ENCODE measurements at regions not wholly inside any gene's neighbourhood (a gene's known extent, or its start where the extent isn't known, plus 50 kb on each side); places are given as distances from the start of the nearest gene placed in this dataset.

DNA sequence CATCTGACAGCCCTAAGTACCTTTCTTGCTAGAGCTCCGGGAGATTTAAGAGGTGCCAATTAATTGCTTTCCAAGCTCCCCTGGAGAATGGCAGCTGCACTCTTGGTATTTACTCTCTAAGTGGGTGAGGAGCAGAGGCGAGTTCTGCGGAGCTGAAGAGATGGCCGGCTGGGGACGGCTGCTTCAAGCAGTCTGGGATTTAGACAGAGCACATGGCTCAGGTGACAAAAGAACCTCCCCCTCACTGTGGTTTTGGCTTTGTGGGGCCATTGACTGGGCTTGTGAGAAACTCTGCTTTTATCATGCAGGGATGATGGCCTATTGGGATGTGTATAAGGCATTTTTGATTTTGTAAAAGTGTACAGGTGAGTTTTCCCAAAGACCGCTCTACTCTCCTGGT, 239.3 kb upstream of the EEF2KMT start:
- Histone ChIP-seq H3K4me3 (ENCODE audit: low read length in 3 of 3) (no peak overlapping the region), H3K27ac (ENCODE audit: low read depth, low read length) (no peak overlapping the region), H3K9ac (ENCODE audit: low read depth in 1 of 3, low read length in 3 of 3) (no peak overlapping the region), H3K27me3 (ENCODE audit: control insufficient read depth in 3 of 3, insufficient read depth in 3 of 3, low read length in 3 of 3) (no peaks in the 10 kb centered on the region), H3K9me3 (ENCODE audit: control insufficient read depth in 3 of 3, low read length in 3 of 3) (no peaks in the 10 kb centered on the region), H3K36me3 (ENCODE audit: control insufficient read depth in 3 of 3, insufficient read depth in 3 of 3, low read length in 3 of 3) (no peaks in the 10 kb centered on the region), H3K4me1 (ENCODE audit: control insufficient read depth in 3 of 3, insufficient read depth in 3 of 3, low read length in 3 of 3) (no peaks in the 10 kb centered on the region)

DNA sequence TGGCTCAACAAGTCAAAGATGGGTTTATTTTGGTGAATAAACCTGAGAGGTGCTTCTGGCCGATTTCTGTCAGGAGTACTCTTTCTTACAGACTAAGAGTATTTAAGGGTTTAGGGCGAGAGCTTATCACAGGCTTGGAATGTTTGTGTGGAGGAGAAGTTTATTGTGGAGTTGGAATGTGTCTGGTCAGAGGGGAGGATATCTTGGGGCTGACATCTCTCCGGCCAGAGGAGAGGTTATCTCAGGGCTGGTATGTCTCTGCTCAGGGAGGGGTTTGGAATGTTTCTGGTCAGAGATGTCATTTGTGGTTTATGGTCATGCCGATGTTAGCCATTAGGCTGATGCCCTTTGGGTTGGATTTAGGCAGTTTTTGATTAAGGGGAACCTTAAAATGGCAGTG, 236.4 kb upstream of the EEF2KMT start:
- Histone ChIP-seq H3K27me3 (ENCODE audit: control insufficient read depth in 3 of 3, insufficient read depth in 3 of 3, low read length in 3 of 3) (no peaks in the 10 kb centered on the region), H3K27ac (ENCODE audit: low read depth, low read length) (no peak overlapping the region), H3K9me3 (ENCODE audit: control insufficient read depth in 3 of 3, low read length in 3 of 3) (no peaks in the 10 kb centered on the region), H3K4me3 (ENCODE audit: low read length in 3 of 3) (no peak overlapping the region), H3K9ac (ENCODE audit: low read depth in 1 of 3, low read length in 3 of 3) (no peak overlapping the region), H3K36me3 (ENCODE audit: control insufficient read depth in 3 of 3, insufficient read depth in 3 of 3, low read length in 3 of 3) (no peaks in the 10 kb centered on the region), H3K4me1 (ENCODE audit: control insufficient read depth in 3 of 3, insufficient read depth in 3 of 3, low read length in 3 of 3) (no peaks in the 10 kb centered on the region)

GRCh38 chr16:5333126-5333525, 235.5 kb upstream of the EEF2KMT start:
- H3K4me3 ChIP-seq (ENCODE audit: low read length in 3 of 3) = no peak overlapping the region
- no peak overlapping the region for H3K27ac ChIP-seq (ENCODE audit: low read depth, low read length)
- no peaks in the 10 kb centered on the region for H3K4me1 ChIP-seq (ENCODE audit: control insufficient read depth in 3 of 3, insufficient read depth in 3 of 3, low read length in 3 of 3)
- peaks cover 0 to 2% (median 0%) of the 10 kb centered on the region in 3 donors for H3K9me3 ChIP-seq (ENCODE audit: control insufficient read depth in 3 of 3, low read length in 3 of 3)
- no peaks in the 10 kb centered on the region for H3K27me3 ChIP-seq (ENCODE audit: control insufficient read depth in 3 of 3, insufficient read depth in 3 of 3, low read length in 3 of 3)
- H3K36me3 ChIP-seq (ENCODE audit: control insufficient read depth in 3 of 3, insufficient read depth in 3 of 3, low read length in 3 of 3) = no peaks in the 10 kb centered on the region
- no peak overlapping the region for H3K9ac ChIP-seq (ENCODE audit: low read depth in 1 of 3, low read length in 3 of 3)

GRCh38 chr16:5330058-5330457, 232.5 kb upstream of the EEF2KMT start:
- H3K27ac ChIP-seq (ENCODE audit: low read depth, low read length) = no peak overlapping the region
- no peaks in the 10 kb centered on the region for H3K27me3 ChIP-seq (ENCODE audit: control insufficient read depth in 3 of 3, insufficient read depth in 3 of 3, low read length in 3 of 3)
- no peak overlapping the region for H3K9ac ChIP-seq (ENCODE audit: low read depth in 1 of 3, low read length in 3 of 3)
- peaks cover 0 to 2% (median 2%) of the 10 kb centered on the region in 3 donors for H3K9me3 ChIP-seq (ENCODE audit: control insufficient read depth in 3 of 3, low read length in 3 of 3)
- no peaks in the 10 kb centered on the region for H3K36me3 ChIP-seq (ENCODE audit: control insufficient read depth in 3 of 3, insufficient read depth in 3 of 3, low read length in 3 of 3)
- H3K4me1 ChIP-seq (ENCODE audit: control insufficient read depth in 3 of 3, insufficient read depth in 3 of 3, low read length in 3 of 3) = no peaks in the 10 kb centered on the region
- H3K4me3 ChIP-seq (ENCODE audit: low read length in 3 of 3) = no peak overlapping the region

DNA sequence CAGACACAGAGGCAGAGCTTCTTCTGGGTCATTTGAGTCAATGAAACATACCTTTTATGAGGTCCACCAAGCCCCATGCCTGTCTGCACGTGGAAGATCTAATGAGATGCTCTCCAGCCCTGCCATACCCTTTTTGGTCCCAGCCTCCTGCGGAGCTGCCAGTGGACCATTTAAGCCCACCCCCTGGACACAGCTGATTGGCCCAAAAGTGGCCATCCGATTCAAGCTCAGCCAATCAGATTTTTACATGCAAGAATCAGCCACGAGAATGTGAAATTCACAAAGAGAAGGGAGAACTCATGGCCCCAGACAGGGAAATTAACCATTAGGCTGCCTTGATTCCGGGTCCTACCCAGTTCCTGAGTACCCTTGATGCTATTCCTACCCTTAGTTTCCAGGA, 231.0 kb upstream of the EEF2KMT start:
- H3K4me1 ChIP-seq (ENCODE audit: control insufficient read depth in 3 of 3, insufficient read depth in 3 of 3, low read length in 3 of 3) = no peaks in the 10 kb centered on the region
- no peaks in the 10 kb centered on the region for H3K36me3 ChIP-seq (ENCODE audit: control insufficient read depth in 3 of 3, insufficient read depth in 3 of 3, low read length in 3 of 3)
- peaks cover 0 to 2% (median 2%) of the 10 kb centered on the region in 3 donors for H3K9me3 ChIP-seq (ENCODE audit: control insufficient read depth in 3 of 3, low read length in 3 of 3)
- no peaks in the 10 kb centered on the region for H3K27me3 ChIP-seq (ENCODE audit: control insufficient read depth in 3 of 3, insufficient read depth in 3 of 3, low read length in 3 of 3)
- no peak overlapping the region for H3K27ac ChIP-seq (ENCODE audit: low read depth, low read length)
- H3K9ac ChIP-seq (ENCODE audit: low read depth in 1 of 3, low read length in 3 of 3) = no peak overlapping the region
- no peak overlapping the region for H3K4me3 ChIP-seq (ENCODE audit: low read length in 3 of 3)

DNA sequence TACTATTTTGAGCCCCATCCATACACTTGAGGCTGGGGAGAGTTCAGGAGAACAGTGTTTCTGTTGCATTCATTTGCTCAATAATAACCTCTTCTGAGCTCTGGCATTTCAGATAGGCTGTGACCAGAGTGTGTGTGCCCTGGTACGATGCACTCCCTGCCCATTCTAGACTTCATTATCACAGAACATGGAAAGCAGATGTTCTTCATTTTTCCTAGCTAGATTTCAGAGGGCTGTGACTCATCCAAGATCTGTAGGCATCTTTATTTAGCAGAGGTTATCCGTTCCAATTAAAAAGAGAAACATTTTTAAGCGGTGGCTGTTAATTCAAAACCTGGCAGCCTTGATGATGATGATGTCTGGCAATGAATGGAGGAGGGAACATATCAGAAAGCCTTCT, 228.8 kb upstream of the EEF2KMT start:
- Histone ChIP-seq H3K36me3 (ENCODE audit: control insufficient read depth in 3 of 3, insufficient read depth in 3 of 3, low read length in 3 of 3) (no peaks in the 10 kb centered on the region), H3K4me3 (ENCODE audit: low read length in 3 of 3) (no peak overlapping the region), H3K9me3 (ENCODE audit: control insufficient read depth in 3 of 3, low read length in 3 of 3) (peaks cover 0 to 2% (median 2%) of the 10 kb centered on the region in 3 donors), H3K27me3 (ENCODE audit: control insufficient read depth in 3 of 3, insufficient read depth in 3 of 3, low read length in 3 of 3) (peaks cover 0 to 3% (median 0%) of the 10 kb centered on the region in 3 donors), H3K27ac (ENCODE audit: low read depth, low read length) (no peak overlapping the region), H3K9ac (ENCODE audit: low read depth in 1 of 3, low read length in 3 of 3) (no peak overlapping the region), H3K4me1 (ENCODE audit: control insufficient read depth in 3 of 3, insufficient read depth in 3 of 3, low read length in 3 of 3) (no peaks in the 10 kb centered on the region)

GRCh38 chr16:5325932-5326331, 228.3 kb upstream of the EEF2KMT start:
- no peak overlapping the region for H3K9ac ChIP-seq (ENCODE audit: low read depth in 1 of 3, low read length in 3 of 3)
- no peak overlapping the region for H3K27ac ChIP-seq (ENCODE audit: low read depth, low read length)
- peaks cover 0 to 2% (median 2%) of the 10 kb centered on the region in 3 donors for H3K9me3 ChIP-seq (ENCODE audit: control insufficient read depth in 3 of 3, low read length in 3 of 3)
- no peaks in the 10 kb centered on the region for H3K36me3 ChIP-seq (ENCODE audit: control insufficient read depth in 3 of 3, insufficient read depth in 3 of 3, low read length in 3 of 3)
- H3K4me1 ChIP-seq (ENCODE audit: control insufficient read depth in 3 of 3, insufficient read depth in 3 of 3, low read length in 3 of 3) = no peaks in the 10 kb centered on the region
- H3K4me3 ChIP-seq (ENCODE audit: low read length in 3 of 3) = no peak overlapping the region
- peaks cover 0 to 3% (median 0%) of the 10 kb centered on the region in 3 donors for H3K27me3 ChIP-seq (ENCODE audit: control insufficient read depth in 3 of 3, insufficient read depth in 3 of 3, low read length in 3 of 3)

DNA sequence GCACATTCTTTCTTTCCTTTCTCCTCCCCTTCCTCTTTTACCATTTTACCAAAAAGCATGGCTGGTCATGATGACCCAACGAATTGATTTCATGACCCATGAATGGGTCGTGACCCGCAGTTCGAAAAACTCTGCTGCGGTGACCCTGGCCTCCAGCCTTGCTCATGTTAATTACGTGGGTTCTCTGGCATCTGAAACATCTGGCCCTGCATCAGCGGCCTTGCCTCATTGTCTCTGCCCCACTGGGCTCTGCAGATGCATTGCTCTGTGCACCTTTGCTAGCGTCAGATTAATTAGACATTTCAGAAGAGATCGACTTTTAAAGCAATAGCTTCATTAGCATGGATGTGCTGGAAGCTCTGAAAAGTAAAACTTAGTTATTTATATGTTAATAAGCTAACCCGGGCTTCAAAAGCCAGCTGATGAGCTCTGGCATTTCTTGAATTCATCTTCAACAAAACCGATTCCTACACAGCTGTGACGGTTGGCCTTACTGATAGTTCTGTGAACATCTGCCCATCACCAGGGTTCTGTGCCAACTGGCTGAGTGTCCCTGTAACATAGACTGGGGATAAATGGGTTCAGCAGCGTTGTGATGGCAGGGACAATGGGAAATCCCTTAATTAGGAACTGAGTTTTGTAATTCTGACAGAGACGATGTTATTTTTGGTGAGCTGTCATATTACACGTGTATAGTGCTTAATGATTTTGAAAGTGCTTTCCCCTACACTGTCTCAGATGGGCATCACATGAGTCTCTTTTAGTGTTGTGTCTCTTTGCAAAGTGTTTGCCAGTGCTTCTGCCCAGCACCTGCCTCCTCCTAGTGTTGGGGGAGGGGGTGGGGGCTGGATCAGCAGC, 225.9 kb upstream of the EEF2KMT start:
- no peak overlapping the region for H3K27ac ChIP-seq (ENCODE audit: low read depth, low read length)
- peaks cover 0 to 3% (median 0%) of the 10 kb centered on the region in 3 donors for H3K27me3 ChIP-seq (ENCODE audit: control insufficient read depth in 3 of 3, insufficient read depth in 3 of 3, low read length in 3 of 3)
- no peaks in the 10 kb centered on the region for H3K4me1 ChIP-seq (ENCODE audit: control insufficient read depth in 3 of 3, insufficient read depth in 3 of 3, low read length in 3 of 3)
- no peak overlapping the region for H3K4me3 ChIP-seq (ENCODE audit: low read length in 3 of 3)
- H3K9ac ChIP-seq (ENCODE audit: low read depth in 1 of 3, low read length in 3 of 3) = no peak overlapping the region
- peaks cover 0 to 6% (median 5%) of the 10 kb centered on the region in 3 donors for H3K9me3 ChIP-seq (ENCODE audit: control insufficient read depth in 3 of 3, low read length in 3 of 3)
- H3K36me3 ChIP-seq (ENCODE audit: control insufficient read depth in 3 of 3, insufficient read depth in 3 of 3, low read length in 3 of 3) = no peaks in the 10 kb centered on the region

GRCh38 chr16:5321930-5322329, 224.3 kb upstream of the EEF2KMT start:
- Histone ChIP-seq H3K4me1 (ENCODE audit: control insufficient read depth in 3 of 3, insufficient read depth in 3 of 3, low read length in 3 of 3) (no peaks in the 10 kb centered on the region), H3K4me3 (ENCODE audit: low read length in 3 of 3) (no peak overlapping the region), H3K27ac (ENCODE audit: low read depth, low read length) (no peak overlapping the region), H3K27me3 (ENCODE audit: control insufficient read depth in 3 of 3, insufficient read depth in 3 of 3, low read length in 3 of 3) (peaks cover 0 to 3% (median 0%) of the 10 kb centered on the region in 3 donors), H3K36me3 (ENCODE audit: control insufficient read depth in 3 of 3, insufficient read depth in 3 of 3, low read length in 3 of 3) (no peaks in the 10 kb centered on the region), H3K9me3 (ENCODE audit: control insufficient read depth in 3 of 3, low read length in 3 of 3) (peaks cover 0 to 6% (median 3%) of the 10 kb centered on the region in 3 donors), H3K9ac (ENCODE audit: low read depth in 1 of 3, low read length in 3 of 3) (no peak overlapping the region)

- no peak overlapping the region for H3K9ac ChIP-seq (ENCODE audit: low read depth in 1 of 3, low read length in 3 of 3)
- H3K27ac ChIP-seq (ENCODE audit: low read depth, low read length) = no peak overlapping the region
- H3K36me3 ChIP-seq (ENCODE audit: control insufficient read depth in 3 of 3, insufficient read depth in 3 of 3, low read length in 3 of 3) = no peaks in the 10 kb centered on the region
- H3K9me3 ChIP-seq (ENCODE audit: control insufficient read depth in 3 of 3, low read length in 3 of 3) = peaks cover 0 to 4% (median 3%) of the 10 kb centered on the region in 3 donors
- H3K4me3 ChIP-seq (ENCODE audit: low read length in 3 of 3) = no peak overlapping the region
- H3K27me3 ChIP-seq (ENCODE audit: control insufficient read depth in 3 of 3, insufficient read depth in 3 of 3, low read length in 3 of 3) = peaks cover 0 to 3% (median 0%) of the 10 kb centered on the region in 3 donors
- no peaks in the 10 kb centered on the region for H3K4me1 ChIP-seq (ENCODE audit: control insufficient read depth in 3 of 3, insufficient read depth in 3 of 3, low read length in 3 of 3)
These were observed 222.2 kb upstream of the EEF2KMT start for GRCh38 chr16:5319799-5320198.
